ENCODE measurements at regions not wholly inside any gene's neighbourhood (a gene's known extent, or its start where the extent isn't known, plus 50 kb on each side); places are given as distances from the start of the nearest gene placed in this dataset.
A peak's percentile ranks its signal among the peaks of the same experiment; 100 is the strongest.

DNA sequence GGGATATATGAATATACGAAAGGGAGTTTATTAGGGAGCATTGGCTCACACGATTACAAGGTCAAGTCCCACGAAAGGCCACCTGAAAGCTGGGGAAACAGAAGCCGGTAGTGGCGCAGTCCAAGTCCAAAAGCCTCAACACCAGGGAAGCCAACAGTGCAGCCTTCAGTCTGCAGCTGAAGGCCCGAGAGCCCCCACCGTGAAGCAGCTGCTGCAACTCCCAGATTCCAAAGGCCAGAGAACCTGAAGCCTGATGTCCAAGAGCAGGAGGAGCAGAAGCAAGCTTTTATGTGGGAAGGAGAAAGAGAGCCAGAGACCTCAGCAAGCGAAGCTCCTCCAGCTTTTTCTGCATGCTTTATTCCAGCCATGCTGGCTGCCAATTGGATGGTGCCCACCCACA, 275.8 kb downstream of the PTTG2 start:
- Mint-ChIP-seq H3K27ac (no peak overlapping the region), H3K4me3 (no peak overlapping the region), H3K27me3 (peaks cover 8% of the 10 kb centered on the region), H3K36me3 (no peaks in the 10 kb centered on the region), H3K4me1 (peaks cover 1% of the 10 kb centered on the region), H3K9me3 (peaks cover 3% of the 10 kb centered on the region)
- ATAC-seq (ENCODE audit: low read depth): no peak
- POLR2A ChIA-PET: no interaction called here
- DNase-seq: no peak

DNA sequence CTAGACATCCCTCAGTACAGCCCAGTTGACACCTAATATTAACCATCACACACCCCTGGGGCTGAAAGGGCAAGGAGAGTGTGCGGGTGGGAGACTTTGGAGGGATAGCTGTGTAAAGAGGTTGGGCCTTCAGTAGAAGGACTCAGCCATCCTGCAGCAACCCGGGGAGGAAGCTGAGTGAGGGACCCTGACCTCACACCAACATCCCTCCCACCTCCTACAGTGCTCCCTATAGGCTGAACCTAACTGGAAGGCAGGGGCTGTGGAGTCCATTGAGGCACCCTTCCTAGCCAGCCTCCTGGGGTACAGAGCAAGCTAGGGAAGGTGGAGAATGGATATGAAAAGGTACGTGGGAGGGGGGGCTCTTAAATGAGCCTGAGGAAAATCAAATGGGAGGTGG, 276.3 kb downstream of the PTTG2 start:
- no peak overlapping the region for H3K27ac Mint-ChIP-seq
- no peak for ATAC-seq (ENCODE audit: low read depth)
- peaks cover 8% of the 10 kb centered on the region for H3K27me3 Mint-ChIP-seq
- peaks cover 3% of the 10 kb centered on the region for H3K9me3 Mint-ChIP-seq
- H3K4me3 Mint-ChIP-seq: no peak overlapping the region
- no peak for DNase-seq
- no peaks in the 10 kb centered on the region for H3K36me3 Mint-ChIP-seq
- POLR2A ChIA-PET: no interaction called here
- peaks cover 1% of the 10 kb centered on the region for H3K4me1 Mint-ChIP-seq

DNA sequence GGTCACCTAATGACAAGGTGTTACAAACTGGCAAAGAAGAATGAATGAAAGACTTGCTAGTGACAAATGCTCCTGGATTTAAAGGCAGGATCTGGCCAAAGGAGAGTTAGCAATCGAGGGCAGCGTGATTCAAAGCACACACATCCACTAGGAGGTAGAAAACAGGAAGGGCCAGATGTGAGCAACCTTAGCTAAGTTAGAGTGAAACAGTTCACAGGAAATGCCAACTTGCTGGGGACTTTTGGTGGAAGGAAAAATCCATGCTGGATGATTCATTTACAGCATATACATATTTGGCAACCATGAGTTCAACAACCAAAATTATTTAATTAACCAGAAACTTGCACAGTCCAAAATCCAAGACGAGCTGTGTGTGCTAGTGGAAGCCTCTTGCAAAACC, 276.9 kb downstream of the PTTG2 start:
- ATAC-seq (ENCODE audit: low read depth): no peak
- Mint-ChIP-seq H3K4me1 (peaks cover 1% of the 10 kb centered on the region), H3K36me3 (no peaks in the 10 kb centered on the region), H3K27me3 (peaks cover 8% of the 10 kb centered on the region), H3K27ac (no peak overlapping the region), H3K4me3 (no peak overlapping the region), H3K9me3 (peaks cover 3% of the 10 kb centered on the region)
- POLR2A ChIA-PET: no interaction called here
- DNase-seq: no peak

DNA sequence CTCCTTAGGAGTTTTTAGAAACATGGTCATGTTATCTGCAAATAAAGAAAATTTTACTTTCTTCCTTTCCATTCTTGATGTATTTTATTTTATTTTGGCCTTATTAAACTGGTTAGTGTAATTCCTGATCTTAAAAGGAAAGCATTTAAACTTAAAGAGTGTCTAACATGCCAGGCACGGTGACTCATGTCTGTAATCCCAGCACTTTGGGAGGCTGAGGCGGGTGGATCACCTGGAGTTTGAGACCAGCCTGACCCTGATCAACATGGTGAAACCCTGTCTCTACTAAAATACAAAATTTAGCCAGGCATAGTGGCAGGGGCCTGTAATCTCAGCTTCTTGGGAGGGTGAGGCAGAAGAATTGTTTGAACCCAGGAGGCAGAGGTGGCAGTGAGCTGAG, 281.3 kb downstream of the PTTG2 start:
- Mint-ChIP-seq H3K27ac (no peak overlapping the region), H3K9me3 (peaks cover 4% of the 10 kb centered on the region), H3K36me3 (no peaks in the 10 kb centered on the region), H3K27me3 (no peaks in the 10 kb centered on the region), H3K4me1 (peaks cover 5% of the 10 kb centered on the region), H3K4me3 (no peak overlapping the region)
- ATAC-seq (ENCODE audit: low read depth) (no peak), DNase-seq (no peak)
- POLR2A ChIA-PET: no interaction called here

DNA sequence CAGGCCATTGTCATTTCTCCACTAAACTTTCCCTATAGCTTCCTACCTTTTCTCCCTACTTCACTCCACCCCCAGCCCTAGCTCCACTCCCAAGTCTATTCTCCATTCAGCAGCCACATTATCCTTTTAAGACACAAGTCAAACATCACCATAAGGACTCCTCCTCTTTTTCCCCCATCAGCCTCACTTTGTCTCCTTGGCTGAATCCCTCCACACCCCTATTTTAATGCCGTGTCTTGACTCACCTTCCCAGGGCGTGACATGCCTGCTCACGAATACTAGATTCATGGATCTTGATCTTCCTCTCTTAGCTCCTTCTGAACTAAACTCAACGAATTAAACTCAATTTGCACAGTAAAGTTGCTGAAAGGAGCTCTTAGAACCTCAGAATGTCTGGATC, 281.9 kb downstream of the PTTG2 start:
- POLR2A ChIA-PET: no interaction called here
- no peaks in the 10 kb centered on the region for H3K27me3 Mint-ChIP-seq
- no peak overlapping the region for H3K27ac Mint-ChIP-seq
- H3K9me3 Mint-ChIP-seq: peaks cover 4% of the 10 kb centered on the region
- H3K4me1 Mint-ChIP-seq: peaks cover 5% of the 10 kb centered on the region
- no peak for DNase-seq
- no peak overlapping the region for H3K4me3 Mint-ChIP-seq
- no peak for ATAC-seq (ENCODE audit: low read depth)
- no peaks in the 10 kb centered on the region for H3K36me3 Mint-ChIP-seq

DNA sequence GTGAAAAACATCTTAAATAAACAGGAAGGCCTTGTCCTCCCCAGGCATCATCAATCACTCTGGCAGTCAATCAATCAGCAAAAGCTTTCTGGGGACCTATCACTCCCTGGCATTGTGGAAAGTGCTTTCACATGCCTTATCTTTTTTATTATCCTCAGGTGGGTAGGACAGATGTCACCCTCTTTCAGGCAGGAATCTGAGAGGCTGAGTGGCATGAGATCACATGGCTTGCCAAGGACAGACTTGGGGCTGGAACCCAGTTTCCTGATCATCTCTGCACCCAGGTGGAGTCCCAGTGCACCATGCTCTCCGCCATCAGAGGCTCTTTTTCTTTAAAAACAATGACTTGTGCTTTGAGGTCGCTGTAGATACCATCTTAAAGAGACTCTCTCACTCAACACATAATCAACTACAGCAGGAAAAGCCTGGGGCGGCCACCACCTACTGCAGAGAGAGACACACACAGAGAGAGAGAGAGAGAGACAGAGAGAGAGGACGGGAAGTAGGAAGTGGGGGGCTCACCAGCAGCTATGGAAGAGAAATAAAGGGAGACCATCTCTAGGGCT, 282.7 kb downstream of the PTTG2 start:
- DNase-seq (no peak), ATAC-seq (ENCODE audit: low read depth) (no peak)
- Mint-ChIP-seq H3K4me3 (no peak overlapping the region), H3K27ac (no peak overlapping the region), H3K27me3 (no peaks in the 10 kb centered on the region), H3K36me3 (no peaks in the 10 kb centered on the region), H3K9me3 (peaks cover 4% of the 10 kb centered on the region), H3K4me1 (peaks cover 5% of the 10 kb centered on the region)
- POLR2A ChIA-PET: no interaction called here

DNA sequence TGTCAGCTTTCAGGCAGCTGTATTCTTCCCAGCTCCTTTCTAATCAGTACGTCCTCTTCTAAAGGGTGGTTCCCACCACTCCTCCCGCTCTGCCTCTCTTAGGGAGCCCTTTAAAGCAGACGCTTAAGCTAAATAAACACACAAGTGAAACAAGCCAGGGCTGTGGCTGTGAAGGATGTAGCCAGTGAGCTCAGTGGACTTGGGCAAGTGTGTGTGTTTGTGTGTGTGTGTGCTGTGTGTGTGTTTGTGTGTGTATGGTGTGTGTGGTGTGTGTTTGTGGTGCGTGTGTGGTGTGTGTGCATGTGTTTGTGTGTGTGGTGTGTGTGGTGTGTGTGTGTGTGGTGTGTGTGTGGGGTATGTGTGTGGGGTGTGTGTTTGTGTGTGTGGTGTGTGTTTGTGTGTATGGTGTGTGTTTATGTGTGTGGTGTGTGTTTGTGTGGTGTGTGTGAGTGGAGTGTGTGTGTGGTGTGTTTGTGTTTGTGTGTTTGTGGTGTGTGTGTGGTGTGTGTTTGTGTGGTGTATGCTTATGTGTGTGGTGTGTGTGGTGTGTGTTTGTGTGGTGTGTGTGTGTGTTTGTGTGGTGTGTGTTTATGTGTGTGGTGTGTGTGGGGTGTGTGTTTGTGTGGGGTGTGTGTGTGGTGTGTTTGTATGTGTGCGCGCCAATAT, 283.3 kb downstream of the PTTG2 start:
- Mint-ChIP-seq H3K9me3 (peaks cover 6% of the 10 kb centered on the region), H3K27me3 (no peaks in the 10 kb centered on the region), H3K4me1 (peaks cover 3% of the 10 kb centered on the region), H3K36me3 (no peaks in the 10 kb centered on the region), H3K27ac (peak overlapping the region; percentile 51), H3K4me3 (no peak overlapping the region)
- no peak for DNase-seq
- no peak for ATAC-seq (ENCODE audit: low read depth)
- POLR2A ChIA-PET: no interaction called here

DNA sequence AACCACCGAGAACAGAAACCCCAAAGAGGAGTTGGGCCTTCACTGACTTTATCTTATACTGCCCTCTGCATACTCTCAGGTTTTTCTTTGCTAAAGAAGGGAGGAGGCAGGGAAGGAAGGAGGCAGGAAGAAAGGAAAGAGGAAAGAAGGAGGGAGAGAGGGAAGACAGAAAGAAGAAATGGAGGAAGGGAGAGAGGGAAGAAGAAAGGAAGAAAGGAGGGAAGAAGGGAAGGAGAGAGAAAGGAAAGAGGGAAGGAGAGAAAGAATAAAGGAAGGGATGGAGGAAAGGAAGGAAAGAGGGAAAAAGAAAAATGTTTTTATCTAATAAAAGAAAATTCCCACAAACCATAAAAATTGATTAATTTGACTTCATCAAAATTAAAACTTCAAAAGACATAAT, 294.6 kb downstream of the PTTG2 start:
- H3K36me3 Mint-ChIP-seq: peaks cover 7% of the 10 kb centered on the region
- H3K27ac Mint-ChIP-seq: no peak overlapping the region
- H3K27me3 Mint-ChIP-seq: no peaks in the 10 kb centered on the region
- POLR2A ChIA-PET: no interaction called here
- peaks cover 19% of the 10 kb centered on the region for H3K9me3 Mint-ChIP-seq
- no peak overlapping the region for H3K4me3 Mint-ChIP-seq
- H3K4me1 Mint-ChIP-seq: no peaks in the 10 kb centered on the region
- no peak for ATAC-seq (ENCODE audit: low read depth)
- DNase-seq: no peak

DNA sequence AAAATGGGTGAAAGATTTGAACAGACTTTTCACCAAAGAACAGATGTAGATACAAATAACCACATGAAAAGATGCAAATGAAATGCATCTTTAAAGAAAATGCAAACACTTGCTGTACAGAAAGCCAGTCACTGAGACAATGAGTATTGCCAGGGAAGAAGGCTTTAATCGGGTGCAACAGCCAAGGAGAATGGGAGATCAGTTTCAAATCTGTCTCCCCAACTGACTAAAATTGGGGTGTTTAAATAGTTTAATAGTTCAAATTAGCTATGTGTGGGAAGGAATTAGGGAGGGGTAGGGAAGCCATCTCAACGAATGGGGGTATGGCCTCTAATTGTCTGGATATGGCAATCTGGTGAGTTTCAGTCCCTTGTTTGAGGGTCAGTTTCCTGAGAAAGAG, 295.4 kb downstream of the PTTG2 start:
- ATAC-seq (ENCODE audit: low read depth): no peak
- POLR2A ChIA-PET: no interaction called here
- H3K36me3 Mint-ChIP-seq: peaks cover 7% of the 10 kb centered on the region

DNA sequence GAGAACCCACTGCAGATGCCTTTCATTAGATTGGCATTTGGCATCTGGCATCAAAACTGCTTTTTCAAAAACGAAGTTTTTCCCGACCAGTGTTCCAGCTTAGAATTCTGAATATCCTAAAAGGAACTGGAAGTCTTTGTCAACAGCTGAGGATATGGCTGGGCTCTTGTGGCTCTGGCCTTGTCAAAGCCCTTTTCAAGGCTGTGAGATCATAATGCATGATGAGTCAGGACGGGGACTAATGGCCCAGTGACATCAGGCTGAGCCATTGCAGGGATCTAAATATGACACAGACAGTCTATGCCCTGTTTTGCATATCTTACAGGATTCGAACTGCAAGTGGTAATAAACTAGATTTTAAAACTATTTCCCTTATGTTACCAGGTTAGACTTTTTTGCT, 306.4 kb downstream of the PTTG2 start:
- Mint-ChIP-seq H3K4me1 (no peaks in the 10 kb centered on the region), H3K36me3 (no peaks in the 10 kb centered on the region), H3K27me3 (peaks cover 6% of the 10 kb centered on the region), H3K9me3 (no peaks in the 10 kb centered on the region), H3K27ac (no peak overlapping the region), H3K4me3 (no peak overlapping the region)
- ATAC-seq (ENCODE audit: low read depth) (no peak), DNase-seq (no peak)
- POLR2A ChIA-PET: no interaction called here

More for the DNA sequence above, 295.4 kb downstream of the PTTG2 start:
- no peak for DNase-seq
- Mint-ChIP-seq H3K4me3 (no peak overlapping the region), H3K27me3 (no peaks in the 10 kb centered on the region), H3K4me1 (no peaks in the 10 kb centered on the region), H3K27ac (no peak overlapping the region), H3K9me3 (peaks cover 19% of the 10 kb centered on the region)

DNA sequence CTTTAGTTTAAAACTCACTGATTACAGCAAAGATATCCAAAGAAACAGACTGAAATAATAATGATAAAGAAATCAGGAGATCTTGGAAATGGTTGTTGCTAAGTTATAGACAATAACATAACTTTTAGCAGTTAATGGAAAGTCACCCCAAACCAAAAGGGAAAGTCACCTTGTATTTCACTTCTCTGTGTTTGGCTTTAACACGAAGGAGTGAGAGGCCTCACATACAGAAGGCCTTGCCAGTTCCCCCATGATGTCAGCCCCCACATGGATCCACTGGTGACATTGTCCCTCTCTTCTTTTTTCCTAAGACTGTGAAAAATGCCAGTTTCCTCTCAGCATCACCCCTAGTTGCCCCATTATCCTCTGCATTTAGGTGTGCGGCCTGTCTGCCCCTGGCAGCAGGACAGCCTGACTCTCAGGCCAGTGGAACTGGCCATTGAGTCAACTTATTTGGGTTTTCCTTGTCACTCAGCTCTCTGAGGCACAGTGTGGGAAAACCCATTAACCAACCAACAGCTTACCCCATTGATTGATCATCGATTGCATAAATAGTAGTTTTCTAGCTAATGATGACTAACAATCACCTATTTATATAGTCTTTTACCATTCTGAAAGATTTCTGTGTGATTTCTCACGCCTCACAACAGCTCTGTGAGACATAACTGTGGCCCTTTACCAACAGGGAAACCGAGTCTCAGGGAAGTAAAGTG, 308.1 kb downstream of the PTTG2 start:
- Mint-ChIP-seq H3K4me3 (no peak overlapping the region), H3K9me3 (no peaks in the 10 kb centered on the region), H3K36me3 (no peaks in the 10 kb centered on the region), H3K27ac (no peak overlapping the region), H3K27me3 (peaks cover 6% of the 10 kb centered on the region), H3K4me1 (no peaks in the 10 kb centered on the region)
- DNase-seq (no peak), ATAC-seq (ENCODE audit: low read depth) (no peak)
- POLR2A ChIA-PET: no interaction called here

DNA sequence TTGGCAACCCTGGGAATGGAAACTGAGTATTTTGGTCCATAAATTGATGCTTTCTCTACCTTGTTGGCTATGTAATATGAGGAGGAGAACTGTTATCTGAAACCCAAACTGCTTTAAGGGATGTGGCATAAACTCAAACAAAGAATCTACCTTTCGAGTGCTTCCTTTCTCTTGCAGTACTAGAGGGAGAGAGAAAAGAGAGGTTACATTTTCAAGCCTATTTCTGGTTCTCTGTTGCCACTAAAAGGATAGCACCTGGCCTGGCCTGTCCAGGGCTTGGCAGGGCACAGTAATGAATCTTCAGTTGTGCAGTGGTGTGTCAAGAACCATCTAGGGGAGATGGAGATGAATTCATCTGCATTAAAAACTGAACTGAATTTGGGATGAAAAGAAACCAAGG, 308.6 kb downstream of the PTTG2 start:
- no peak for DNase-seq
- H3K27me3 Mint-ChIP-seq: peaks cover 6% of the 10 kb centered on the region

DNA sequence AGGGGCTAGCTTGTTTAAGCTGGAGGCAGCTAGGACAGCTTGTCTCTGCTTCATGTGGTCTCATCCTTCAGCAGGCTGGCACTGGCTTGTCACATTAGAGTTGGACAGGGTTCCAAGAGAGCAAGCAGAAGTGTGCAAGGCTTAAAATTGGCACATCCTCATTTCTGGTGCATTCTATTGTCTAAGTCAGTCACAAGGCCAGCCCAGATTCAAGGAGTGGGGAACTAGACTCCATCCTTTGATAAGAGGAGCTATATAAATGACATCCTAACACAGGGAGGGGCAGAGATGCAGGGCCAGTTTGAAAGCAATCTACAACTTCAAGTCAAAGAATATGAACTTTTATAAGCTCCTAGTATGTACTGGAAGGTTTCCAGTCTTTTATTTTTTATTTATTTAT, 313.2 kb downstream of the PTTG2 start:
- POLR2A ChIA-PET: no interaction called here
- H3K4me1 Mint-ChIP-seq: peaks cover 4% of the 10 kb centered on the region
- peaks cover 1% of the 10 kb centered on the region for H3K36me3 Mint-ChIP-seq
- peaks cover 2% of the 10 kb centered on the region for H3K27me3 Mint-ChIP-seq
- H3K4me3 Mint-ChIP-seq: no peak overlapping the region
- ATAC-seq (ENCODE audit: low read depth): no peak
- H3K27ac Mint-ChIP-seq: no peak overlapping the region
- peaks cover 4% of the 10 kb centered on the region for H3K9me3 Mint-ChIP-seq
- no peak for DNase-seq

More for the DNA sequence above, 308.6 kb downstream of the PTTG2 start:
- Mint-ChIP-seq H3K36me3 (no peaks in the 10 kb centered on the region), H3K4me3 (no peak overlapping the region), H3K27ac (no peak overlapping the region), H3K9me3 (no peaks in the 10 kb centered on the region), H3K4me1 (no peaks in the 10 kb centered on the region)
- no peak for ATAC-seq (ENCODE audit: low read depth)
- POLR2A ChIA-PET: no interaction called here

DNA sequence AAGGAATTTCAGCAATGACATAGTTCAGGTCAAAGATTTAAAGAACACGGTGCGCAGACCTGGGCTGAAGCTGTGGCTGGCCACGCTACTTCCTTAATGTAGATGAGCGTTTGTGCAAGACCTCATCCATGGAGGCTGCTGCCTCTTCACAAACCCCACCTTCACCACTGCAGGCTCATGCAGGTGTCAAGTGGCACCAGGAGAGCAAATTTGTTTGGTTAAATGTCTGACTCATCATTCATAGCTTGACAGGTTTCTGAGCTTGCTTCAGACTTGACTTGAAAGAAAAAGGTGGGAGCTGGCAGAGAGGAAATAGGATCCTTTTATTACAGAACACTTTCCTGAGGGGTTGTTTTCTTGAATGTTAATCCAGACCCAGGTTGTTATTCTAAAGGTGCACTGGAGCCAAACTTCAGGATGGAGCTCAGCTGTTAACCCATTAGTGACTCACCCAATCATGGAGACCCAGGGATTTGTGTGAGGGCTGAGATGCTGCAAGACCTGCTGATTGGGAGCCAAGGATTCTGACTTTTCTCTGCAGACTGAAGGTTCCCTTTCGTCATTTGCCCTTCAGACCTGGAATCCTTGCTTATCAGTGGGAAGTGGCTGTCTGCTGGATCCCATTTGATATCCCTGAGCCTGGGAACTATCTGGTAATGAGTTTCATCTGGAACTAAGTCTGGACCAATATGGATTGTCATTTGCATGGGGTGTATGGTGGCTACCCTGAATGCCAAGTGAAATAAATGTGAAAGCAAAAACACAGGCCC, 315.3 kb downstream of the PTTG2 start:
- H3K9me3 Mint-ChIP-seq: peaks cover 4% of the 10 kb centered on the region
- POLR2A ChIA-PET: no interaction called here
- ATAC-seq (ENCODE audit: low read depth) (no peak), DNase-seq (no peak)
- peaks cover 2% of the 10 kb centered on the region for H3K27me3 Mint-ChIP-seq
- H3K4me3 Mint-ChIP-seq: no peak overlapping the region
- peaks cover 1% of the 10 kb centered on the region for H3K36me3 Mint-ChIP-seq
- no peak overlapping the region for H3K27ac Mint-ChIP-seq
- peaks cover 4% of the 10 kb centered on the region for H3K4me1 Mint-ChIP-seq
